ENCODE measurements at regions not wholly inside any gene's neighbourhood (a gene's known extent, or its start where the extent isn't known, plus 50 kb on each side); places are given as distances from the start of the nearest gene placed in this dataset.

GRCh38 chr12:4194668-4195067, 78.9 kb upstream of the CCND2 start:
- ChIA-PET CTCF (no interaction called here), POLR2A (ENCODE audit: unreplicated experiment) (no interaction called here)
- BruUV-seq (replicated peaks): no TSS peak
- Histone ChIP-seq H3K79me2 (ENCODE audit: low read depth) (no peaks in the 10 kb centered on the region), H3K27me3 (ENCODE audit: insufficient read depth, low read depth) (peaks cover 97% of the 10 kb centered on the region), H3K4me3 (no peak overlapping the region), H3F3A (ENCODE audit: insufficient read depth, low read depth) (no peaks in the 10 kb centered on the region), H2AFZ (no peak overlapping the region), H3K36me3 (ENCODE audit: low read depth) (no peaks in the 10 kb centered on the region), H3K27ac (no peak overlapping the region), H3K9me2 (ENCODE audit: insufficient read depth) (no peaks in the 10 kb centered on the region), H3K4me2 (no peak overlapping the region), H3K4me1 (replicated peaks; ENCODE audit: insufficient read depth) (no peaks in the 10 kb centered on the region), H3K9me3 (ENCODE audit: insufficient read depth, low read depth) (no peaks in the 10 kb centered on the region), H4K20me1 (ENCODE audit: insufficient read depth) (no peaks in the 10 kb centered on the region; the same call in none of the 2 replicates)
- DNase-seq: no peak
- no peak for TF ChIP-seq CTCF (conservative IDR thresholded peaks at IDR 0.05)
- TF ChIP-seq EZH2 (IDR thresholded peaks at IDR 0.05; ENCODE audit: low read depth): no peak
- intact Hi-C loops (cut with micrococcal nuclease; ENCODE audit: unreplicated experiment): no loop called here

- Histone ChIP-seq H3F3A (ENCODE audit: insufficient read depth, low read depth) (no peaks in the 10 kb centered on the region), H3K27me3 (ENCODE audit: insufficient read depth, low read depth) (peaks cover 96% of the 10 kb centered on the region), H3K4me1 (replicated peaks; ENCODE audit: insufficient read depth) (no peaks in the 10 kb centered on the region), H3K79me2 (ENCODE audit: low read depth) (no peaks in the 10 kb centered on the region), H3K9me2 (ENCODE audit: insufficient read depth) (no peaks in the 10 kb centered on the region), H2AFZ (no peak overlapping the region), H3K36me3 (ENCODE audit: low read depth) (no peaks in the 10 kb centered on the region), H3K27ac (no peak overlapping the region), H3K4me3 (no peak overlapping the region), H3K9me3 (ENCODE audit: insufficient read depth, low read depth) (no peaks in the 10 kb centered on the region), H4K20me1 (ENCODE audit: insufficient read depth) (no peaks in the 10 kb centered on the region; the same call in 1 of the 2 replicates), H3K4me2 (no peak overlapping the region)
- TF ChIP-seq EZH2 (IDR thresholded peaks at IDR 0.05; ENCODE audit: low read depth) (no peak), CTCF (conservative IDR thresholded peaks at IDR 0.05) (no peak)
- ChIA-PET CTCF (no interaction called here), POLR2A (ENCODE audit: unreplicated experiment) (no interaction called here)
- BruUV-seq (replicated peaks): no TSS peak
- intact Hi-C loops (cut with micrococcal nuclease; ENCODE audit: unreplicated experiment): no loop called here
- no peak for DNase-seq
Measured at GRCh38 chr12:4193821-4194220, 79.7 kb upstream of the CCND2 start.

GRCh38 chr12:4191642-4192041, 81.9 kb upstream of the CCND2 start:
- no peaks in the 10 kb centered on the region for H3K79me2 ChIP-seq (ENCODE audit: low read depth)
- no peak overlapping the region for H2AFZ ChIP-seq

More at GRCh38 chr12:4191642-4192041, 81.9 kb upstream of the CCND2 start:
- no TSS peak for BruUV-seq (replicated peaks)
- intact Hi-C loops (cut with micrococcal nuclease; ENCODE audit: unreplicated experiment): no loop called here
- ChIA-PET POLR2A (ENCODE audit: unreplicated experiment) (no interaction called here), CTCF (no interaction called here)
- H3K27ac ChIP-seq: no peak overlapping the region
- no peaks in the 10 kb centered on the region for H3K9me2 ChIP-seq (ENCODE audit: insufficient read depth)
- H3K4me3 ChIP-seq: no peak overlapping the region
- no peak for TF ChIP-seq CTCF (conservative IDR thresholded peaks at IDR 0.05)
- no peak for TF ChIP-seq EZH2 (IDR thresholded peaks at IDR 0.05; ENCODE audit: low read depth)
- no peaks in the 10 kb centered on the region for H3K9me3 ChIP-seq (ENCODE audit: insufficient read depth, low read depth)
- H3K4me2 ChIP-seq: no peak overlapping the region
- H3K27me3 ChIP-seq (ENCODE audit: insufficient read depth, low read depth): peaks cover 74% of the 10 kb centered on the region
- no peaks in the 10 kb centered on the region for H3K36me3 ChIP-seq (ENCODE audit: low read depth)
- H3K4me1 ChIP-seq (replicated peaks; ENCODE audit: insufficient read depth): no peaks in the 10 kb centered on the region
- no peaks in the 10 kb centered on the region; the same call in 1 of the 2 replicates for H4K20me1 ChIP-seq (ENCODE audit: insufficient read depth)
- no peak for DNase-seq
- no peaks in the 10 kb centered on the region for H3F3A ChIP-seq (ENCODE audit: insufficient read depth, low read depth)

Measured in PC-9 (cell line).